ENCODE measurements at regions not wholly inside any gene's neighbourhood (a gene's known extent, or its start where the extent isn't known, plus 50 kb on each side); places are given as distances from the start of the nearest gene placed in this dataset.

DNA sequence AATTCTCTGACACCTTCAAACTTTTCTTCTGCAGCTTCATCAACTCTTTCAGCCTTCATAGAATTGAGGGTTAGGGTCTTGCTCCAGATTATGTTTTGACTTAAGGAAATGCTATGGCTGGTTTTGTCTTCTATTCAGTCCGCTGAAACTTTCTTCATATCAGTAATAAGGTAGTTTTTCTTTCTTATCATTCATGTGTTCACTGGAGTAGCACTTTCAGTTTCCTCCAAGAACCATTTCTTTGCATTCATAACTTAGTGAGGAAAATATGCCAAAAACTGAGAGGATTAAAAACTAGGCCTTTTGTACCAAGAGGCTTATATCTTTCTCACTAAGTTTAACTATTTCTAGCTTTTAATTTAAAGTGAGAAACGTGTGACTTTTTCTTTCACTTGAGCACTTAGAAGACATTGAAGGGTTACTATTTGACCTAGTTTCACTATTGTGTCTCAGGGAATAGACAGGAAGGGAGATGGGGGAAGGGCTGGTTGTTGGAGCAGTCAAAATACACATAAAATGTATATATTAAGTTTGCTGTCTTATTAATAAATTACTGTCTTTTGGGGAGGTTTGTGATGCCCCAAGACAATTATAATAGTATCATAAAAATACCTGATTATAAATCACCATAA is 1110.1 kb downstream of the TBL1XR1 start:
- Histone ChIP-seq H3K9me3 (ENCODE audit: control insufficient read depth, low read depth, low read length) (no peaks in the 10 kb centered on the region), H2AK5ac (ENCODE audit: insufficient read length, low read length) (no peak overlapping the region), H3K18ac (ENCODE audit: insufficient read length, low read depth, low read length) (no peak overlapping the region), H2BK12ac (ENCODE audit: insufficient read length, low read depth, low read length) (no peak overlapping the region), H3K27ac (ENCODE audit: insufficient read length, low read depth, low read length) (no peak overlapping the region), H3K79me2 (ENCODE audit: insufficient read depth, low read length) (no peaks in the 10 kb centered on the region), H3K4ac (ENCODE audit: low read depth, low read length) (no peak overlapping the region), H3K23me2 (ENCODE audit: insufficient read length, low read depth, low read length, poor library complexity, severe bottlenecking) (no peaks in the 10 kb centered on the region), H3K56ac (ENCODE audit: insufficient read length, low read depth, low read length) (no peak overlapping the region), H3K14ac (ENCODE audit: insufficient read depth, low read length) (no peak overlapping the region), H4K8ac (replicated peaks; ENCODE audit: insufficient read length, low read depth, low read length) (no peak overlapping the region), H2BK120ac (ENCODE audit: low read depth, low read length, poor library complexity, severe bottlenecking) (no peak overlapping the region), H3K79me1 (ENCODE audit: insufficient read depth, low read depth, low read length, poor library complexity, severe bottlenecking) (no peaks in the 10 kb centered on the region), H4K20me1 (ENCODE audit: control insufficient read depth, insufficient read depth, insufficient read length) (no peaks in the 10 kb centered on the region), H3K9ac (ENCODE audit: extremely low read depth, insufficient read length, low read length) (no peak overlapping the region), H2AFZ (ENCODE audit: low read length) (no peak overlapping the region), H3K23ac (ENCODE audit: insufficient read length, low read depth, low read length) (no peak overlapping the region), H2BK15ac (ENCODE audit: low read depth, low read length) (no peak overlapping the region), H4K5ac (ENCODE audit: insufficient read length, low read depth, low read length) (no peak overlapping the region), H3K27me3 (ENCODE audit: insufficient read depth, low read length) (no peaks in the 10 kb centered on the region), H3K4me1 (ENCODE audit: insufficient read depth, low read length) (no peaks in the 10 kb centered on the region; the same call in 1 of the 2 replicates), H2BK5ac (ENCODE audit: insufficient read length, low read length) (no peak overlapping the region), H4K91ac (ENCODE audit: insufficient read length, low read depth, low read length) (no peak overlapping the region), H3K4me2 (ENCODE audit: insufficient read depth, insufficient read length, low read length) (no peak overlapping the region), H3T11ph (ENCODE audit: low read length) (no peak overlapping the region), H2BK20ac (ENCODE audit: low read depth, low read length, poor library complexity, severe bottlenecking) (no peak overlapping the region)
- WGBS (ENCODE audit: extremely low coverage, insufficient read length, low lambda C conversion rate): no CpG with 5 or more reads among the region's 2 CpGs
- DNase-seq: no peak
- Mint-ChIP-seq H3K27ac (no peak overlapping the region), H3K9me3 (peaks cover 0 to 9% of the 10 kb centered on the region in 2 experiments; a peak in 2 of 5 replicates), H3K4me1 (peaks cover 2 to 3% of the 10 kb centered on the region in 2 experiments; a peak in 3 of 4 replicates), H3K36me3 (ENCODE audit: insufficient read depth in 1 of 3, low read depth in 3 of 3) (peaks cover 0 to 8% (median 0%) of the 10 kb centered on the region in 3 experiments; a peak in 4 of 7 replicates), H3K4me3 (no peak overlapping the region), H3K27me3 (ENCODE audit: low read depth) (no peaks in the 10 kb centered on the region)
- TF ChIP-seq, protein P1, sequence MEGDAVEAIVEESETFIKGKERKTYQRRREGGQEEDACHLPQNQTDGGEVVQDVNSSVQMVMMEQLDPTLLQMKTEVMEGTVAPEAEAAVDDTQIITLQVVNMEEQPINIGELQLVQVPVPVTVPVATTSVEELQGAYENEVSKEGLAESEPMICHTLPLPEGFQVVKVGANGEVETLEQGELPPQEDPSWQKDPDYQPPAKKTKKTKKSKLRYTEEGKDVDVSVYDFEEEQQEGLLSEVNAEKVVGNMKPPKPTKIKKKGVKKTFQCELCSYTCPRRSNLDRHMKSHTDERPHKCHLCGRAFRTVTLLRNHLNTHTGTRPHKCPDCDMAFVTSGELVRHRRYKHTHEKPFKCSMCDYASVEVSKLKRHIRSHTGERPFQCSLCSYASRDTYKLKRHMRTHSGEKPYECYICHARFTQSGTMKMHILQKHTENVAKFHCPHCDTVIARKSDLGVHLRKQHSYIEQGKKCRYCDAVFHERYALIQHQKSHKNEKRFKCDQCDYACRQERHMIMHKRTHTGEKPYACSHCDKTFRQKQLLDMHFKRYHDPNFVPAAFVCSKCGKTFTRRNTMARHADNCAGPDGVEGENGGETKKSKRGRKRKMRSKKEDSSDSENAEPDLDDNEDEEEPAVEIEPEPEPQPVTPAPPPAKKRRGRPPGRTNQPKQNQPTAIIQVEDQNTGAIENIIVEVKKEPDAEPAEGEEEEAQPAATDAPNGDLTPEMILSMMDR (conservative IDR thresholded peaks at IDR 0.05): no peak

All from H9 (cell line).